Common myeloid progenitor, CD34-positive (primary cell): ENCODE measurements at regions not wholly inside any gene's neighbourhood (a gene's known extent, or its start where the extent isn't known, plus 50 kb on each side); places are given as distances from the start of the nearest gene placed in this dataset.
"Not testable (repeated sequence)": the region's sequence is repeated elsewhere in the genome, so short reads cannot be mapped to it uniquely, and the experiment has no call there.

Experiments
- CTCF ChIA-PET: fragments of 350-600 bp; sonication (Branson Sonifier 250); formaldehyde crosslinking; loops from one replicate; lab custom pipeline; 2021; ENCODE audit warnings: antibody characterized with exemption; lab: Charles Lee
- POLR2A ChIA-PET: fragments of 350-600 bp; sonication (Branson Sonifier 250); formaldehyde crosslinking; loops from one replicate; lab custom pipeline; 2021; ENCODE audit warnings: antibody characterized with exemption; lab: Charles Lee
- DNase-seq, 3 donors: peaks; one replicate each; pipeline versions ENCODE4 v3.0.0 to v3.0.0-alpha.2; 2013
- H3K27ac ChIP-seq, 2 experiments: 1 replicate in 1 of 2; 2 replicates in 1 of 2; pipeline ENCODE4 v1.7.0; 2013; ENCODE audit warnings: inconsistent platforms in 2 of 2, low read length in 2 of 2, mild to moderate bottlenecking in 2 of 2, low read depth in 1 of 2, moderate library complexity in 1 of 2; ENCODE audit not compliant: severe bottlenecking in 2 of 2, insufficient read depth in 1 of 2, poor library complexity in 1 of 2
- H3K27me3 ChIP-seq, 5 experiments: replicated peaks in 2 of 5; 1 replicate in 3 of 5; 2 replicates in 2 of 5; pipeline versions ENCODE4 v1.6.1 to v1.7.0; 2013; ENCODE audit warnings: low read length in 4 of 5, mild to moderate bottlenecking in 2 of 5, moderate library complexity in 2 of 5, inconsistent platforms in 1 of 5; ENCODE audit not compliant: insufficient read depth in 5 of 5, control insufficient read depth in 4 of 5
- H3K36me3 ChIP-seq, 4 experiments: 1 replicate in 2 of 4; 2 replicates in 2 of 4; pipeline versions ENCODE4 v1.6.1 to v1.7.0; 2013; ENCODE audit warnings: low read length in 3 of 4, control low read depth in 1 of 4, mild to moderate bottlenecking in 1 of 4; ENCODE audit not compliant: control insufficient read depth in 4 of 4, insufficient read depth in 4 of 4
- H3K4me1 ChIP-seq, 4 experiments: 1 replicate in 3 of 4; 2 replicates in 1 of 4; pipeline versions ENCODE4 v1.6.1 to v1.7.1; 2013; ENCODE audit warnings: low read length in 3 of 4, mild to moderate bottlenecking in 3 of 4, control low read depth in 1 of 4, inconsistent platforms in 1 of 4, moderate library complexity in 1 of 4; ENCODE audit not compliant: control insufficient read depth in 4 of 4, insufficient read depth in 4 of 4; ENCODE audit errors: control extremely low read depth in 1 of 4
- H3K4me3 ChIP-seq, 7 experiments: 1 replicate in 4 of 7; 2 replicates in 3 of 7; pipeline versions ENCODE4 v1.5.1 to v1.7.0; 2013; ENCODE audit warnings: mild to moderate bottlenecking in 7 of 7, low read length in 6 of 7, moderate library complexity in 6 of 7, inconsistent platforms in 2 of 7, low read depth in 2 of 7, control low read depth in 1 of 7; ENCODE audit not compliant: insufficient read depth in 4 of 7, control insufficient read depth in 1 of 7; ENCODE audit errors: extremely low read depth in 1 of 7
- H3K9me3 ChIP-seq, 5 experiments: 1 replicate in 4 of 5; 2 replicates in 1 of 5; pipeline versions ENCODE4 v1.6.1 to v1.7.1; 2013; ENCODE audit warnings: low read length in 4 of 5, mild to moderate bottlenecking in 2 of 5, inconsistent platforms in 1 of 5, low read depth in 1 of 5, moderate library complexity in 1 of 5; ENCODE audit not compliant: control insufficient read depth in 4 of 5, insufficient read depth in 2 of 5; ENCODE audit errors: control extremely low read depth in 1 of 5
- WGBS: methylation state at CpG from one replicate; pipeline ENCODE4 v1.1.5; 2013; ENCODE audit not compliant: insufficient coverage; 5-methylcytosine and 5-hydroxymethylcytosine counted together

DNA sequence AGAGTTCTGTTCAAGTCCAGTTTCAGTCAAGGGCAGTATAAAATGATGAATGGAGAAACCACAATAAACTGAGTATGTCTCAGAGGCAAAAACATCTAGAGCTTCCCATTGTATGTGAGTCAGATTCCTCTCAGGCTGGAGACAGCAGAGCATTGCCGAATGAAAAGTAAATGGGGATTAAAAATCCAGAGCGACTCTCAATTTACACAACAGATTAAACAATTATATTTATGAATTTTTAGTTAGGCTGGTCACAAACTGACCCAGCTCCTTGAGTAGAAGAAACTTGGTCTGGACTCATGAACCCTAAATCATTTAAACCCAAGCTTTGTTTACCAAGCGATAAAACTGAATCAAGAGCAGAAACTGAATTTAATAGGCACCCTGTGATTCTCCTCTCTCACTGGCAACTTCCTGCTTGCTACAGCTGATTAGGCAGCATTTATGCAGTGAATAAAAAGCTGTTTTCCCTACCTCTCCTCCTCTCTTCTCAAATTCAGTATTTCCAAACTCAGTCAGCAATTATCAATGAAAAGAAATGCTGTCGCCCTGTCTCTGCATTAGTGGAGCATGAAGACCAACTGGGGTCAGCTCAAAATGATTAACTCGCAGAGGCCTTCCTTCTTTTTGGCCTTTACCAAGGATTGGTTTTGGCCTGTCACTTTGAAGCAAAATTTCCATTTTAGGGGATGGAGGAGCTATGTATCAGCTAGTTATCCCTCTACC is 568.0 kb downstream of the PDHA2 start:
- Histone ChIP-seq H3K27me3 (no peaks in the 10 kb centered on the region), H3K36me3 (no peaks in the 10 kb centered on the region), H3K9me3 (no peaks in the 10 kb centered on the region), H3K4me1 (no peaks in the 10 kb centered on the region), H3K27ac (no peak overlapping the region), H3K4me3 (no peak overlapping the region)
- CTCF ChIA-PET, result interaction anchor here (1.1 kb wide), 1 partner anchor 12 kb away, joined by 3 read pairs; no protein-coding TSS in a partner anchor
- no peak for DNase-seq
- 80% methylated on average over 3 of the region's 5 CpGs for WGBS
- POLR2A ChIA-PET, result interaction anchor here (0.6 kb wide), 1 partner anchor 372 kb away, joined by 3 read pairs; no protein-coding TSS in a partner anchor

DNA sequence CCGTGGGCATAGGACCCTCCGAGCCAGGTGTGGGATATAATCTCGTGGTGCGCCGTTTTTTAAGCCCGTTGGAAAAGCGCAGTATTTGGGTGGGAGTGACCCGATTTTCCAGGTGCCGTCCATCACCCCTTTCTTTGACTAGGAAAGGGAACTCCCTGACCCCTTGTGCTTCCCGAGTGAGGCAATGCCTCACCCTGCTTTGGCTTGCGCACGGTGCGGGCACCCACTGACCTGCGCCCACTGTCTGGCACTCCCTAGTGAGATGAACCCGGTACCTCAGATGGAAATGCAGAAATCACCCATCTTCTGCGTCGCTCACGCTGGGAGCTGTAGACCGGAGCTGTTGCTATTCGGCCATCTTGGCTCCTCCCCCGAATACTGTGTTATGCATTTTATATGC is 575.0 kb downstream of the PDHA2 start:
- H3K27me3 ChIP-seq, H3K4me1 ChIP-seq, POLR2A ChIA-PET, H3K4me3 ChIP-seq, H3K27ac ChIP-seq, H3K36me3 ChIP-seq, H3K9me3 ChIP-seq, CTCF ChIA-PET, DNase-seq: not testable (repeated sequence)
- WGBS, result 94% methylated on average over 3 of the region's 21 CpGs

GRCh38 chr4:96429657-96430056 is 589.8 kb downstream of the PDHA2 start:
- no peak overlapping the region for H3K27ac ChIP-seq
- H3K4me3 ChIP-seq, result no peak overlapping the region
- H3K36me3 ChIP-seq, result no peaks in the 10 kb centered on the region
- no peaks in the 10 kb centered on the region for H3K27me3 ChIP-seq
- ChIA-PET POLR2A (interaction anchor here (0.7 kb wide), 1 partner anchor 55 kb away, joined by 3 read pairs; no protein-coding TSS in a partner anchor), CTCF (no interaction called here)
- H3K9me3 ChIP-seq, result no peaks in the 10 kb centered on the region
- DNase-seq, result no peak
- no peaks in the 10 kb centered on the region for H3K4me1 ChIP-seq

DNA sequence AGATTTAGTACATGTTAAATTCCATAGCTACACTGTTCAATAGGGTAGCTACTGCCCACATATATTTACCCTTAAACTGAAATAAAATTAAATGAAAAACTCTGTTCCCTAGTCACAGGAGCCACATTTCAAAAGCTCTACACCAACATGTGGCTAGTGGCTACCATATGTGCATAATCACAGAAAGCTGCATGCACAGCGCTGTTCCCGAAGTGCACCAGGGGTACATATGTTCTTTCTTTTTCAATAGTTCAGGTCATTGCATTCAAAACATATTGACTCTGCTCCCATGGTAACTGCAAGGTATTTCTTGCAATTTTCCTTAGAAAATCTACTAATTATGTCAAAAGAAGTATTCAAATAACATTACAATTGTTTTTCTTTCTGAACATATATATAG is 591.2 kb downstream of the PDHA2 start:
- POLR2A ChIA-PET, result interaction anchor here (0.7 kb wide), 1 partner anchor 24 kb away, joined by 3 read pairs; no protein-coding TSS in a partner anchor
- H3K4me1 ChIP-seq, result no peaks in the 10 kb centered on the region
- no peak for DNase-seq
- CTCF ChIA-PET, result no interaction called here
- no peaks in the 10 kb centered on the region for H3K27me3 ChIP-seq
- no peak overlapping the region for H3K4me3 ChIP-seq
- no peaks in the 10 kb centered on the region for H3K36me3 ChIP-seq
- H3K27ac ChIP-seq, result no peak overlapping the region
- 94% methylated on average over 2 of the region's 2 CpGs for WGBS
- no peaks in the 10 kb centered on the region for H3K9me3 ChIP-seq

DNA sequence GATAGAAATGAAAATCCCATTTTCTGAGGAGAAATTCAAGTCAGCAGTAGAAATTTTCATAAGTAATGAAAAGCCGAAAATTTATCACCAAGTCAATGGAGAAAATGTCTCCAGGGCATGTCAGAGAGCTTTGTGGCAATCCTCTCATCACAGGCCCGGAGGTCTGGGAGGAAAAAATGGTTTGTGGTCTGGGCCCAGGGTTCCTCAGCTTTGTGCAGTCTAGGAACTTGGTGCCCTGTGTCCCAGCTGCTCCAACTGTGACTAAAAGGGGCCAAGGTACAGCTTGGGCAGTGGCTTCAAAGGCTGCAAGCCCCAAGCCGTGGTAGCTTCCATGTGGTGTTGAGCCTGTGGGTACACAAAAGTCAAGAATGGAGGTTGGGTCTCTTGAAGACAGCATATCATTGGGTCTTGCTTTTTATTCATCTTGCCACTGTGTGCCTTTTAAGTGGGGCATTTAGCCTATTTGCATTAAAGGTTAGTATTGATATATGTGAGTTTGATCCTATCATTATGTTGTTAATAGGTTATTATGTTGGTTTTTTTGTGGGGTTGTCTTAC is 608.5 kb downstream of the PDHA2 start:
- H3K27ac ChIP-seq, result no peak overlapping the region
- peaks cover 2 to 31% (median 12%) of the 10 kb centered on the region in 5 experiments for H3K9me3 ChIP-seq
- CTCF ChIA-PET, result no interaction called here
- H3K27me3 ChIP-seq, result no peaks in the 10 kb centered on the region
- H3K4me3 ChIP-seq, result no peak overlapping the region
- POLR2A ChIA-PET, result no interaction called here
- no peaks in the 10 kb centered on the region for H3K36me3 ChIP-seq
- no peak for DNase-seq
- H3K4me1 ChIP-seq, result no peaks in the 10 kb centered on the region
- WGBS, result 97% methylated on average over 3 of the region's 3 CpGs

GRCh38 chr4:96455045-96455720 is 615.3 kb downstream of the PDHA2 start:
- no peak for DNase-seq
- no peaks in the 10 kb centered on the region for H3K4me1 ChIP-seq
- CTCF ChIA-PET, result no interaction called here
- H3K27me3 ChIP-seq, result no peaks in the 10 kb centered on the region
- peaks cover 0 to 9% (median 0%) of the 10 kb centered on the region in 5 experiments for H3K9me3 ChIP-seq
- no peak overlapping the region for H3K4me3 ChIP-seq
- POLR2A ChIA-PET, result no interaction called here
- no peaks in the 10 kb centered on the region for H3K36me3 ChIP-seq
- 97% methylated on average over 4 of the region's 6 CpGs for WGBS
- H3K27ac ChIP-seq, result no peak overlapping the region

DNA sequence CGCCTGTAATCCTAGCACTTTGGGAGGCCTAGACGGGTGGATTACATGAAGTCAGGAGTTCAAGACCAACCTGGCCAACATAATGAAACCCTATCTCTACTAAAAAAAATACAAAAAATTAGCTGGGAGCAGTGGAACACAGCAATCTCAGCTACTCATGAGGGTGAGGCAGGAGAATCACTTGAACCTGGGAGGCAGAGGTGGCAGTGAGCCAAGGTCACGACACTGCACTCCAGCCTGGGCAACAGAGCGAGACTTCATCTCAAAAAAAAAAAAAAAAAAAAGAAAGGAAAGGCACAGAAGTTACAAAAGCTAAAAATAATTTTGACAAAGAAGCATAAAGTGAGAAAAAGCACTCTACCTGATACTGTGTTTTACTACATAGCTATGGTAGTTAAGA is 618.1 kb downstream of the PDHA2 start:
- H3K36me3 ChIP-seq, H3K4me3 ChIP-seq, POLR2A ChIA-PET, H3K9me3 ChIP-seq, CTCF ChIA-PET, DNase-seq, H3K27ac ChIP-seq, H3K27me3 ChIP-seq, H3K4me1 ChIP-seq: not testable (repeated sequence)
- 100% methylated on average over 1 of the region's 4 CpGs for WGBS
